ENCODE measurements at regions not wholly inside any gene's neighbourhood (a gene's known extent, or its start where the extent isn't known, plus 50 kb on each side); places are given as distances from the start of the nearest gene placed in this dataset.

- no peaks in the 10 kb centered on the region for H3K36me3 ChIP-seq (ENCODE audit: insufficient read depth, low read length)
These were observed 78.5 kb upstream of the NBEA start for GRCh38 chr13:34863360-34864135.

GRCh38 chr13:34864671-34865070 is 77.4 kb upstream of the NBEA start:
- no peaks in the 10 kb centered on the region for H3K9me3 ChIP-seq (ENCODE audit: low read length)
- H3K27me3 ChIP-seq (ENCODE audit: insufficient read depth, low read length): no peaks in the 10 kb centered on the region
- H3K4me1 ChIP-seq (ENCODE audit: insufficient read depth, low read length): peaks cover 4% of the 10 kb centered on the region
- H3K4me3 ChIP-seq (ENCODE audit: low read length): no peak overlapping the region
- no peaks in the 10 kb centered on the region for H3K36me3 ChIP-seq (ENCODE audit: insufficient read depth, low read length)
- no peak overlapping the region for H2AFZ ChIP-seq (ENCODE audit: low read depth, low read length)

More at GRCh38 chr13:34863360-34864135, 78.5 kb upstream of the NBEA start:
- Histone ChIP-seq H3K4me3 (ENCODE audit: low read length) (no peak overlapping the region), H2AFZ (ENCODE audit: low read depth, low read length) (no peak overlapping the region), H3K27me3 (ENCODE audit: insufficient read depth, low read length) (no peaks in the 10 kb centered on the region), H3K9me3 (ENCODE audit: low read length) (no peaks in the 10 kb centered on the region), H3K4me1 (ENCODE audit: insufficient read depth, low read length) (peaks cover 4% of the 10 kb centered on the region)

DNA sequence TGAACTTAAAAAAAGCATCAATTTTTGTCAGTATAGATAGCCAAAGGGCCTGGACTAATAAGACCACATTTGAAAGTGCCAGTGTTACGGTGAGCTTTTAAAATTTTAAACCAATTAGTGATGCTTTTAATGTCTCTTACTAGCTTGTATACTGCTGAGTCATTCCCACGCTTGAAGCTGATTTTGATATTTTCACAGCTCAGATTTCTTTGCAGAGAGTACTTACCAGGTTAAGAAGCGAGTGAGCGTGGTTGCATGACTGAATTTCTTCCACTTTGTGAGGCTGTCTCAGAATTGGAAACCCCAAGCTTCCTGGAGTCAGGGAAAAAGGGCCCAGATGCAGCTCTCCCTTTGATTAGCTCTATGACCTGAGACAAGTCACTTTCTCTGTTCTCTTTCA is 74.5 kb upstream of the NBEA start:
- Histone ChIP-seq H3K27me3 (ENCODE audit: insufficient read depth, low read length) (peaks cover 1% of the 10 kb centered on the region), H3K4me1 (ENCODE audit: insufficient read depth, low read length) (peaks cover 4% of the 10 kb centered on the region), H3K36me3 (ENCODE audit: insufficient read depth, low read length) (no peaks in the 10 kb centered on the region), H2AFZ (ENCODE audit: low read depth, low read length) (no peak overlapping the region), H3K4me3 (ENCODE audit: low read length) (no peak overlapping the region), H3K9me3 (ENCODE audit: low read length) (no peaks in the 10 kb centered on the region)

- Histone ChIP-seq H3K27me3 (ENCODE audit: insufficient read depth, low read length) (peaks cover 2% of the 10 kb centered on the region), H3K36me3 (ENCODE audit: insufficient read depth, low read length) (no peaks in the 10 kb centered on the region), H2AFZ (ENCODE audit: low read depth, low read length) (no peak overlapping the region), H3K9me3 (ENCODE audit: low read length) (no peaks in the 10 kb centered on the region), H3K4me3 (ENCODE audit: low read length) (no peak overlapping the region), H3K4me1 (ENCODE audit: insufficient read depth, low read length) (peaks cover 4% of the 10 kb centered on the region)
These were observed 73.3 kb upstream of the NBEA start for GRCh38 chr13:34868733-34869132.

GRCh38 chr13:34869696-34870095 is 72.4 kb upstream of the NBEA start:
- no peaks in the 10 kb centered on the region for H3K9me3 ChIP-seq (ENCODE audit: low read length)
- H3K36me3 ChIP-seq (ENCODE audit: insufficient read depth, low read length): no peaks in the 10 kb centered on the region
- H2AFZ ChIP-seq (ENCODE audit: low read depth, low read length): no peak overlapping the region
- H3K4me1 ChIP-seq (ENCODE audit: insufficient read depth, low read length): peaks cover 4% of the 10 kb centered on the region
- peaks cover 2% of the 10 kb centered on the region for H3K27me3 ChIP-seq (ENCODE audit: insufficient read depth, low read length)
- no peak overlapping the region for H3K4me3 ChIP-seq (ENCODE audit: low read length)

DNA sequence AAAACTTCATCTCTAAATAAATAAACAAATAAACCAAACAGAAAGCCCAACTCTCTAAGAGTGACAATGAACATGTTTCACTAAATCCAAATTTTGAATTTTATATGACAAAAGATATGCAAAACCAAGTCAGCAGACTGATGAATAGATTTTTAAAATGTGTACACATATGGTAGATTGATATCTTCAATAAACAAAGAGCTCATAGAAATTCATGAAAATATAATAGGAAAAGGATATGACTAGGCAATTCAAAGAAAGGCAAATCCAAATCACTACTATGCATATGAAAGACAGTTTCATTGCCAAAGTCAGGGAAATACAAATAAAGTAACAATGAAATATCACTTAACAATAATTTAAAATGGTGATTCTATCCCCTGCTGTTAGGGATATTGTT is 63.7 kb upstream of the NBEA start:
- H3K9me3 ChIP-seq (ENCODE audit: low read length): no peaks in the 10 kb centered on the region
- no peak overlapping the region for H3K4me3 ChIP-seq (ENCODE audit: low read length)
- no peaks in the 10 kb centered on the region for H3K27me3 ChIP-seq (ENCODE audit: insufficient read depth, low read length)
- no peaks in the 10 kb centered on the region for H3K4me1 ChIP-seq (ENCODE audit: insufficient read depth, low read length)
- H2AFZ ChIP-seq (ENCODE audit: low read depth, low read length): no peak overlapping the region
- H3K36me3 ChIP-seq (ENCODE audit: insufficient read depth, low read length): no peaks in the 10 kb centered on the region

- H3K4me3 ChIP-seq (ENCODE audit: low read length): no peak overlapping the region
- H3K4me1 ChIP-seq (ENCODE audit: insufficient read depth, low read length): no peaks in the 10 kb centered on the region
- H3K36me3 ChIP-seq (ENCODE audit: insufficient read depth, low read length): no peaks in the 10 kb centered on the region
- H2AFZ ChIP-seq (ENCODE audit: low read depth, low read length): no peak overlapping the region
- H3K9me3 ChIP-seq (ENCODE audit: low read length): no peaks in the 10 kb centered on the region
- no peaks in the 10 kb centered on the region for H3K27me3 ChIP-seq (ENCODE audit: insufficient read depth, low read length)
These were observed 62.2 kb upstream of the NBEA start for GRCh38 chr13:34879851-34880250.

- no peak overlapping the region for H2AFZ ChIP-seq (ENCODE audit: low read depth, low read length)
- H3K27me3 ChIP-seq (ENCODE audit: insufficient read depth, low read length): no peaks in the 10 kb centered on the region
- no peak overlapping the region for H3K4me3 ChIP-seq (ENCODE audit: low read length)
- H3K36me3 ChIP-seq (ENCODE audit: insufficient read depth, low read length): no peaks in the 10 kb centered on the region
- no peaks in the 10 kb centered on the region for H3K4me1 ChIP-seq (ENCODE audit: insufficient read depth, low read length)
- no peaks in the 10 kb centered on the region for H3K9me3 ChIP-seq (ENCODE audit: low read length)
These were observed 60.6 kb upstream of the NBEA start for GRCh38 chr13:34881494-34881893.

- Histone ChIP-seq H2AFZ (ENCODE audit: low read depth, low read length) (no peak overlapping the region), H3K9me3 (ENCODE audit: low read length) (no peaks in the 10 kb centered on the region), H3K4me3 (ENCODE audit: low read length) (no peak overlapping the region), H3K4me1 (ENCODE audit: insufficient read depth, low read length) (no peaks in the 10 kb centered on the region), H3K36me3 (ENCODE audit: insufficient read depth, low read length) (no peaks in the 10 kb centered on the region), H3K27me3 (ENCODE audit: insufficient read depth, low read length) (no peaks in the 10 kb centered on the region)
These were observed 58.7 kb upstream of the NBEA start for GRCh38 chr13:34883396-34883795.

DNA sequence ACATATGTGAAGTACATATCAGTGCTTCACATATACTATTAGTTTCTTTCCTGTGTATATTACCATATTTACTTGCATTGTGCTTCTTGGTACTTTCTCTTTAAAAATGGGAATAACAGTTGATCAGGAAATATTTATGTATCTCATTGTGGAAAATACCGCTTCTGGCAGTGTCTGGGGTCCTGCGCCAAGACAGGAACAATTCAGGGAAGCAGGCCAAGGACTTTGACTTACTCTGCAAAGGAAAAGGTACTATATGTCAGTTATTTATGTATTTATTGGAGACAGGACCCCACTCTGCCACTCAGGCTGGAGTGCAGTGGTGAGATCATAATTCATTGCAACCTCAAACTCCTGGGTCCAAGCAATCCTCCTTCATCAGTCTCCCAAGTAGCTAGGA is 57.7 kb upstream of the NBEA start:
- H3K36me3 ChIP-seq (ENCODE audit: insufficient read depth, low read length): no peaks in the 10 kb centered on the region
- no peaks in the 10 kb centered on the region for H3K4me1 ChIP-seq (ENCODE audit: insufficient read depth, low read length)
- H2AFZ ChIP-seq (ENCODE audit: low read depth, low read length): no peak overlapping the region
- no peaks in the 10 kb centered on the region for H3K9me3 ChIP-seq (ENCODE audit: low read length)
- no peaks in the 10 kb centered on the region for H3K27me3 ChIP-seq (ENCODE audit: insufficient read depth, low read length)
- no peak overlapping the region for H3K4me3 ChIP-seq (ENCODE audit: low read length)

GRCh38 chr13:34886121-34886875 is 55.8 kb upstream of the NBEA start:
- Histone ChIP-seq H3K27me3 (ENCODE audit: insufficient read depth, low read length) (no peaks in the 10 kb centered on the region), H2AFZ (ENCODE audit: low read depth, low read length) (no peak overlapping the region), H3K9me3 (ENCODE audit: low read length) (no peaks in the 10 kb centered on the region), H3K36me3 (ENCODE audit: insufficient read depth, low read length) (no peaks in the 10 kb centered on the region), H3K4me1 (ENCODE audit: insufficient read depth, low read length) (no peaks in the 10 kb centered on the region), H3K4me3 (ENCODE audit: low read length) (no peak overlapping the region)

DNA sequence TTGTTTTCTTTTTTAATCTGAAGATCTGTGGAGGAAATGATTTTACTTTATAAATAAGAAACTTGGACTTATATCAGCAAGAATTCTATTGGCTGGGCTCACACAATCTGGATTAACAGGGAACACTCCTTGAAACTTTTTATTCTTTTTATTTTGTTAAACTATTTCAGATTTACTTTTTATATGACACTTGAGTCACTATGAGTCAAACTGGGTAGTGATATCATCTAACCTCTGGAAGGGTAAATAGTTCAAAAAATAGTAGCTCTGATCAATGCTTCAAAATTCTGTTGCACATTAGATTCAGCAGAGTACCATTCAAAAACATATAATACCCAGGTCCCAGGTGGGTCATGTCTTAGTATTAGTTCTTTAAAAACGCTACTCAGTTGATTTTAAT is 55.1 kb upstream of the NBEA start:
- no peak overlapping the region for H2AFZ ChIP-seq (ENCODE audit: low read depth, low read length)

More for the DNA sequence above, 55.1 kb upstream of the NBEA start:
- no peaks in the 10 kb centered on the region for H3K9me3 ChIP-seq (ENCODE audit: low read length)
- no peak overlapping the region for H3K4me3 ChIP-seq (ENCODE audit: low read length)
- H3K36me3 ChIP-seq (ENCODE audit: insufficient read depth, low read length): no peaks in the 10 kb centered on the region
- H3K4me1 ChIP-seq (ENCODE audit: insufficient read depth, low read length): no peaks in the 10 kb centered on the region
- H3K27me3 ChIP-seq (ENCODE audit: insufficient read depth, low read length): no peaks in the 10 kb centered on the region

Data from neuron (in vitro differentiated cells).